ENCODE measurements at regions not wholly inside any gene's neighbourhood (a gene's known extent, or its start where the extent isn't known, plus 50 kb on each side); places are given as distances from the start of the nearest gene placed in this dataset.

DNA sequence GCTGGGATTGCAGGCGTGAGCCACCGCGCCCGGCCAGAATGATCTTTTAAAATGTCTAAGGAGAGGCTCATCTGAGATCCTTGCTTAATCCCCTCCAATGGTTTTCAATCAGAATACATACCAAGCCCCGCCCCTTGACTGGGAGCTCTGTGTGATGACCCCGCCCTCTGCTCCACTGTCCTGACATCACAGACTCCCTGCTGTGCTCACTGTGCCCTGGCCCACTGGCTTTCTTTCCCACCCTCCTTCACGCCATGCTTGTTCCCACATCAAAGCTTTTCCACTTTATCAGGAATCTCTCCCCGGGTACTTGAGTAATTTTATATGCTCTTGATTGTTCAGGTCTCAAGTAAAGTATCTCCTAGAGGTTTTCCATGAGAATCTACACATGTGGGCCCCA, 762.3 kb upstream of the ID2 start (continued):
- no peak for TF ChIP-seq SETDB1 (IDR thresholded peaks at IDR 0.05; ENCODE audit: insufficient read length, low read length)

- ChIA-PET CTCF (interaction anchor here (0.7 kb wide), 1 partner anchor 467 kb away, joined by 3 read pairs; no protein-coding TSS in a partner anchor), POLR2A (no interaction called here)
- TF ChIP-seq ZNF121 (tag by site-specific recombination; IDR thresholded peaks at IDR 0.05) = no peak
- TF ChIP-seq MZF1 (tag by site-specific recombination; IDR thresholded peaks at IDR 0.05; ENCODE audit: borderline replicate concordance) = no peak
- no peak for TF ChIP-seq EGR2 (tag by site-specific recombination; IDR thresholded peaks at IDR 0.05; ENCODE audit: low read depth)
- no peak for TF ChIP-seq ZBTB21 (tag by site-specific recombination; IDR thresholded peaks at IDR 0.05)
- TF ChIP-seq ZNF548 (tag by site-specific recombination; IDR thresholded peaks at IDR 0.05) = no peak
- no peak for TF ChIP-seq ZNF416 (tag by site-specific recombination; IDR thresholded peaks at IDR 0.05)
- TF ChIP-seq ZNF449 (tag by site-specific recombination; IDR thresholded peaks at IDR 0.05) = no peak
- TF ChIP-seq, protein P1, sequence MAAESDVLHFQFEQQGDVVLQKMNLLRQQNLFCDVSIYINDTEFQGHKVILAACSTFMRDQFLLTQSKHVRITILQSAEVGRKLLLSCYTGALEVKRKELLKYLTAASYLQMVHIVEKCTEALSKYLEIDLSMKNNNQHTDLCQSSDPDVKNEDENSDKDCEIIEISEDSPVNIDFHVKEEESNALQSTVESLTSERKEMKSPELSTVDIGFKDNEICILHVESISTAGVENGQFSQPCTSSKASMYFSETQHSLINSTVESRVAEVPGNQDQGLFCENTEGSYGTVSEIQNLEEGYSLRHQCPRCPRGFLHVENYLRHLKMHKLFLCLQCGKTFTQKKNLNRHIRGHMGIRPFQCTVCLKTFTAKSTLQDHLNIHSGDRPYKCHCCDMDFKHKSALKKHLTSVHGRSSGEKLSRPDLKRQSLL (tag by site-specific recombination; IDR thresholded peaks at IDR 0.05) = no peak
- TF ChIP-seq, protein P2, sequence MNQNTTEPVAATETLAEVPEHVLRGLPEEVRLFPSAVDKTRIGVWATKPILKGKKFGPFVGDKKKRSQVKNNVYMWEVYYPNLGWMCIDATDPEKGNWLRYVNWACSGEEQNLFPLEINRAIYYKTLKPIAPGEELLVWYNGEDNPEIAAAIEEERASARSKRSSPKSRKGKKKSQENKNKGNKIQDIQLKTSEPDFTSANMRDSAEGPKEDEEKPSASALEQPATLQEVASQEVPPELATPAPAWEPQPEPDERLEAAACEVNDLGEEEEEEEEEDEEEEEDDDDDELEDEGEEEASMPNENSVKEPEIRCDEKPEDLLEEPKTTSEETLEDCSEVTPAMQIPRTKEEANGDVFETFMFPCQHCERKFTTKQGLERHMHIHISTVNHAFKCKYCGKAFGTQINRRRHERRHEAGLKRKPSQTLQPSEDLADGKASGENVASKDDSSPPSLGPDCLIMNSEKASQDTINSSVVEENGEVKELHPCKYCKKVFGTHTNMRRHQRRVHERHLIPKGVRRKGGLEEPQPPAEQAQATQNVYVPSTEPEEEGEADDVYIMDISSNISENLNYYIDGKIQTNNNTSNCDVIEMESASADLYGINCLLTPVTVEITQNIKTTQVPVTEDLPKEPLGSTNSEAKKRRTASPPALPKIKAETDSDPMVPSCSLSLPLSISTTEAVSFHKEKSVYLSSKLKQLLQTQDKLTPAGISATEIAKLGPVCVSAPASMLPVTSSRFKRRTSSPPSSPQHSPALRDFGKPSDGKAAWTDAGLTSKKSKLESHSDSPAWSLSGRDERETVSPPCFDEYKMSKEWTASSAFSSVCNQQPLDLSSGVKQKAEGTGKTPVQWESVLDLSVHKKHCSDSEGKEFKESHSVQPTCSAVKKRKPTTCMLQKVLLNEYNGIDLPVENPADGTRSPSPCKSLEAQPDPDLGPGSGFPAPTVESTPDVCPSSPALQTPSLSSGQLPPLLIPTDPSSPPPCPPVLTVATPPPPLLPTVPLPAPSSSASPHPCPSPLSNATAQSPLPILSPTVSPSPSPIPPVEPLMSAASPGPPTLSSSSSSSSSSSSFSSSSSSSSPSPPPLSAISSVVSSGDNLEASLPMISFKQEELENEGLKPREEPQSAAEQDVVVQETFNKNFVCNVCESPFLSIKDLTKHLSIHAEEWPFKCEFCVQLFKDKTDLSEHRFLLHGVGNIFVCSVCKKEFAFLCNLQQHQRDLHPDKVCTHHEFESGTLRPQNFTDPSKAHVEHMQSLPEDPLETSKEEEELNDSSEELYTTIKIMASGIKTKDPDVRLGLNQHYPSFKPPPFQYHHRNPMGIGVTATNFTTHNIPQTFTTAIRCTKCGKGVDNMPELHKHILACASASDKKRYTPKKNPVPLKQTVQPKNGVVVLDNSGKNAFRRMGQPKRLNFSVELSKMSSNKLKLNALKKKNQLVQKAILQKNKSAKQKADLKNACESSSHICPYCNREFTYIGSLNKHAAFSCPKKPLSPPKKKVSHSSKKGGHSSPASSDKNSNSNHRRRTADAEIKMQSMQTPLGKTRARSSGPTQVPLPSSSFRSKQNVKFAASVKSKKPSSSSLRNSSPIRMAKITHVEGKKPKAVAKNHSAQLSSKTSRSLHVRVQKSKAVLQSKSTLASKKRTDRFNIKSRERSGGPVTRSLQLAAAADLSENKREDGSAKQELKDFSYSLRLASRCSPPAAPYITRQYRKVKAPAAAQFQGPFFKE (tag by site-specific recombination; IDR thresholded peaks at IDR 0.05; ENCODE audit: borderline replicate concordance) = no peak
- no peak for TF ChIP-seq ZFP41 (tag by site-specific recombination; IDR thresholded peaks at IDR 0.05; ENCODE audit: borderline replicate concordance)
- TF ChIP-seq KLF17 (tag by site-specific recombination; IDR thresholded peaks at IDR 0.05) = no peak
- no peak for TF ChIP-seq HOXD13 (CRISPR knock-in tag; IDR thresholded peaks at IDR 0.05; ENCODE audit: borderline replicate concordance)
- TF ChIP-seq, protein P3, sequence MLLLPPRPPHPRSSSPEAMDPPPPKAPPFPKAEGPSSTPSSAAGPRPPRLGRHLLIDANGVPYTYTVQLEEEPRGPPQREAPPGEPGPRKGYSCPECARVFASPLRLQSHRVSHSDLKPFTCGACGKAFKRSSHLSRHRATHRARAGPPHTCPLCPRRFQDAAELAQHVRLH (tag by site-specific recombination; IDR thresholded peaks at IDR 0.05) = no peak
- TF ChIP-seq ZBTB8A (tag by site-specific recombination; IDR thresholded peaks at IDR 0.05) = no peak
- TF ChIP-seq ZNF585B (tag by site-specific recombination; IDR thresholded peaks at IDR 0.05) = no peak
- Histone ChIP-seq H3K36me3 (ENCODE audit: control insufficient read depth in 2 of 2, insufficient read depth in 1 of 2, low read length in 2 of 2) (no peaks in the 10 kb centered on the region), H3K9me3 (ENCODE audit: control insufficient read depth, insufficient read depth, low read depth, low read length) (no peaks in the 10 kb centered on the region), H3K27ac (ENCODE audit: extremely low read depth, low read depth, low read length) (no peak overlapping the region), H3K4me3 (ENCODE audit: low read depth, low read length) (no peak overlapping the region), H3K4me1 (ENCODE audit: control insufficient read depth, insufficient read depth, low read length) (no peaks in the 10 kb centered on the region)
Observed at GRCh38 chr2:7924023-7924762, 757.7 kb upstream of the ID2 start.
